Activated naive CD4-positive, alpha-beta T cell treated with Interleukin-2 at 50 U/mL for 16 hours (primary cell): ENCODE measurements at regions not wholly inside any gene's neighbourhood (a gene's known extent, or its start where the extent isn't known, plus 50 kb on each side); places are given as distances from the start of the nearest gene placed in this dataset.

Experiments
- DNase-seq: peaks from one replicate; pipeline ENCODE4 v3.0.0-alpha.2; 2020

GRCh38 chr7:106413446-106413845, 128.7 kb upstream of the NAMPT start:
- no peak for DNase-seq

GRCh38 chr7:106405697-106406141, 120.9 kb upstream of the NAMPT start:
- DNase-seq = peak; percentile 36

GRCh38 chr7:106402898-106403297, 118.1 kb upstream of the NAMPT start:
- DNase-seq = no peak

- no peak for DNase-seq
Observed at GRCh38 chr7:106400923-106401322, 116.1 kb upstream of the NAMPT start.

- no peak for DNase-seq
Observed at GRCh38 chr7:106398786-106399185, 114.0 kb upstream of the NAMPT start.

- no peak for DNase-seq
Observed at GRCh38 chr7:106397994-106398393, 113.2 kb upstream of the NAMPT start.

- DNase-seq = no peak
Observed at GRCh38 chr7:106394526-106394925, 109.7 kb upstream of the NAMPT start.

GRCh38 chr7:106393564-106394251, 108.9 kb upstream of the NAMPT start:
- no peak for DNase-seq

GRCh38 chr7:106392590-106392989, 107.8 kb upstream of the NAMPT start:
- DNase-seq = no peak

- no peak for DNase-seq
Observed at GRCh38 chr7:106392144-106392543, 107.4 kb upstream of the NAMPT start.

- no peak for DNase-seq
Observed at GRCh38 chr7:106386958-106387357, 102.2 kb upstream of the NAMPT start.

- no peak for DNase-seq
Observed at GRCh38 chr7:106384373-106384772, 99.6 kb upstream of the NAMPT start.

GRCh38 chr7:106382929-106383328, 98.1 kb upstream of the NAMPT start:
- DNase-seq = no peak

GRCh38 chr7:106382129-106382528, 97.3 kb upstream of the NAMPT start:
- DNase-seq = no peak

GRCh38 chr7:106381252-106381651, 96.5 kb upstream of the NAMPT start:
- DNase-seq = no peak

- DNase-seq = no peak
Observed at GRCh38 chr7:106377847-106378361, 93.1 kb upstream of the NAMPT start.

GRCh38 chr7:106376026-106376799, 91.4 kb upstream of the NAMPT start:
- DNase-seq = no peak

- DNase-seq = no peak
Observed at GRCh38 chr7:106375499-106375898, 90.7 kb upstream of the NAMPT start.

- DNase-seq = no peak
Observed at GRCh38 chr7:106374437-106374836, 89.7 kb upstream of the NAMPT start.

GRCh38 chr7:106372595-106373318, 88.0 kb upstream of the NAMPT start:
- no peak for DNase-seq

GRCh38 chr7:106372126-106372525, 87.3 kb upstream of the NAMPT start:
- DNase-seq = no peak

GRCh38 chr7:106371629-106372028, 86.8 kb upstream of the NAMPT start:
- no peak for DNase-seq

GRCh38 chr7:106370542-106370941, 85.8 kb upstream of the NAMPT start:
- no peak for DNase-seq

- no peak for DNase-seq
Observed at GRCh38 chr7:106369816-106370215, 85.0 kb upstream of the NAMPT start.
